ENCODE measurements at regions not wholly inside any gene's neighbourhood (a gene's known extent, or its start where the extent isn't known, plus 50 kb on each side); places are given as distances from the start of the nearest gene placed in this dataset.

DNA sequence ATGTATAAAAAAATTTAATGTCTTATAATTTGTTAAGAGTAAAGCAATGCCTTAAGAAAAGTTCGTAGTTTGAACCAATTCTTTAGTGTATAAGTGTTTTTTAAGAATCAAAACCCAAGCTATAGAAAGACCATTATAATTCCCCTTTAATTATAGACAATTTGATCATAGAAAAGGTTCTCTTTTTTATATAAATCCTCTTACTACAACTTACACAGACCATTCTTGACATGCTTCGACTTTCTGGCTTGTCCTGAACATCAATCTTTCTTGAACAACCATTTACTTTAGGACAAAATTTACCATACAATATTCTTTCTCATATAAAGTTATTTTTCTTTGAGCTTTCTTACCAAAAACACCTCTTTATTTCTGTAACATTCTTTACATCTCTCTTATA is 330.5 kb upstream of the SPANXN1 start:
- no peak overlapping the region for H3K9ac ChIP-seq (replicated peaks in 1 of 4; ENCODE audit: extremely low read depth in 1 of 4, low read depth in 3 of 4, low read length in 3 of 4)
- H3K79me2 ChIP-seq (ENCODE audit: control insufficient read depth in 1 of 2, insufficient read depth in 2 of 2, low read length in 2 of 2) = no peaks in the 10 kb centered on the region
- H3K4me3 ChIP-seq (ENCODE audit: extremely low read depth in 1 of 4, insufficient read depth in 2 of 4, low read depth in 3 of 4, low read length in 4 of 4) = no peak overlapping the region
- no peak overlapping the region for H2BK120ac ChIP-seq (replicated peaks; ENCODE audit: low read depth, low read length)
- H2AK5ac ChIP-seq (ENCODE audit: low read depth, low read length) = no peak overlapping the region
- no peak overlapping the region for H2AFZ ChIP-seq (ENCODE audit: low read length)
- no peaks in the 10 kb centered on the region for H3K79me1 ChIP-seq (ENCODE audit: low read depth, low read length)
- no peak overlapping the region for H3K27ac ChIP-seq (ENCODE audit: low read depth, low read length)
- H3K18ac ChIP-seq (ENCODE audit: extremely low read depth, low read length) = no peak overlapping the region
- H3K27me3 ChIP-seq (replicated peaks in 1 of 4; ENCODE audit: control insufficient read depth in 3 of 4, extremely low read depth in 1 of 4, insufficient read depth in 3 of 4, low read length in 3 of 4) = no peaks in the 10 kb centered on the region
- no peak overlapping the region for H2BK20ac ChIP-seq (ENCODE audit: low read length)
- POLR2A ChIA-PET (ENCODE audit: partially characterized antibody) = no interaction called here
- H2BK12ac ChIP-seq (ENCODE audit: low read depth, low read length) = no peak overlapping the region
- H3K9me3 ChIP-seq (ENCODE audit: insufficient read depth in 2 of 2, low read depth in 1 of 2, low read length in 1 of 2) = peaks cover 0 to 10% of the 10 kb centered on the region in 2 experiments; a peak in 2 of 4 replicates
- CTCF ChIA-PET (ENCODE audit: partially characterized antibody) = no interaction called here
- no peak overlapping the region for H3K56ac ChIP-seq (replicated peaks; ENCODE audit: insufficient read length, low read depth, low read length)
- H3K4me2 ChIP-seq (ENCODE audit: insufficient read depth in 1 of 2, low read depth in 2 of 2, low read length in 2 of 2) = no peak overlapping the region
- no peak overlapping the region for H3K14ac ChIP-seq (ENCODE audit: insufficient read length)
- no peak overlapping the region for H3K4ac ChIP-seq (replicated peaks; ENCODE audit: insufficient read length, low read depth, low read length)
- DNase-seq (ENCODE audit: low read depth in 1 of 2, low spot score in 2 of 2) = no peak
- no peaks in the 10 kb centered on the region for H3K23me2 ChIP-seq (ENCODE audit: low read depth, low read length)
- FAIRE-seq = no peak
- no peak overlapping the region for H4K91ac ChIP-seq (replicated peaks; ENCODE audit: insufficient read length, low read length)
- H3K36me3 ChIP-seq (ENCODE audit: control insufficient read depth in 2 of 4, insufficient read depth in 4 of 4, low read length in 3 of 4) = no peaks in the 10 kb centered on the region
- H4K8ac ChIP-seq (ENCODE audit: extremely low read depth, insufficient read depth, low read length) = no peak overlapping the region
- H3K4me1 ChIP-seq (replicated peaks in 1 of 4; ENCODE audit: control insufficient read depth in 3 of 4, insufficient read depth in 4 of 4, low read length in 3 of 4) = no peaks in the 10 kb centered on the region
- WGBS, 2 experiments (ENCODE audit: extremely low coverage in 1 of 2, insufficient coverage in 1 of 2, insufficient read length in 1 of 2, insufficient replicate concordance in 2 of 2, low coverage in 1 of 2, low lambda C conversion rate in 2 of 2, missing lambda C conversion rate in 1 of 2) = 89% methylated on average over 2 of the region's 2 CpGs; no CpG with 5 or more reads in 1 of the 2 experiments
- H2BK15ac ChIP-seq (ENCODE audit: low read length) = no peak overlapping the region
- H3K23ac ChIP-seq (ENCODE audit: insufficient read length) = no peak overlapping the region
- no peak overlapping the region for H2BK5ac ChIP-seq (ENCODE audit: low read depth, low read length)
- H4K20me1 ChIP-seq (replicated peaks in 1 of 2; ENCODE audit: control insufficient read depth in 1 of 2, insufficient read depth in 2 of 2, low read length in 2 of 2) = no peaks in the 10 kb centered on the region
- no peak overlapping the region for H4K5ac ChIP-seq (ENCODE audit: insufficient read length, low read depth, low read length)
- TF ChIP-seq TBP (IDR thresholded peaks at IDR 0.05; ENCODE audit: low read depth, low read length) (no peak), POLR2AphosphoS5 (IDR thresholded peaks at IDR 0.05; ENCODE audit: low read depth, low read length) (no peak), RXRA (IDR thresholded peaks at IDR 0.05; ENCODE audit: insufficient read depth, low read depth, low read length) (no peak)

Data from H1 (cell line).